ENCODE measurements at regions not wholly inside any gene's neighbourhood (a gene's known extent, or its start where the extent isn't known, plus 50 kb on each side); places are given as distances from the start of the nearest gene placed in this dataset.

- TF ChIP-seq CTCF (conservative IDR thresholded peaks at IDR 0.05; ENCODE audit: low read depth in 2 of 2) (no peak), ZNF114 (CRISPR knock-in tag; IDR thresholded peaks at IDR 0.05) (no peak)
Measured at GRCh38 chr1:22206551-22207125, 63.7 kb upstream of the WNT4 start.
